Ascending aorta (tissue), 2 donors: ENCODE measurements at regions not wholly inside any gene's neighbourhood (a gene's known extent, or its start where the extent isn't known, plus 50 kb on each side); places are given as distances from the start of the nearest gene placed in this dataset.

Experiments
- DNase-seq, 2 donors: peaks; one replicate each; pipeline ENCODE4 v3.0.0-alpha.2; 2019; ENCODE audit warnings: low spot score in 2 of 2
- H3K27ac ChIP-seq, 2 donors: fragments of 200-600 bp; sonication (generic); one replicate each; pipeline ENCODE4 v1.5.1; 2016 to 2017; ENCODE audit warnings: mild to moderate bottlenecking in 1 of 2
- H3K27me3 ChIP-seq: fragments of 200-600 bp; sonication (generic); one replicate; pipeline ENCODE4 v1.5.1; 2017
- H3K36me3 ChIP-seq, 2 donors: fragments of 200-600 bp; sonication (generic); one replicate each; pipeline ENCODE4 v1.5.1; 2016
- H3K4me1 ChIP-seq, 2 donors: fragments of 200-600 bp; sonication (generic); one replicate each; pipeline ENCODE4 v1.5.1; 2016 to 2017; ENCODE audit warnings: mild to moderate bottlenecking in 1 of 2
- H3K4me3 ChIP-seq, 2 donors: fragments of 200-600 bp; sonication (generic); one replicate each; pipeline ENCODE4 v1.5.1; 2016 to 2017; ENCODE audit warnings: mild to moderate bottlenecking in 1 of 2
- H3K9me3 ChIP-seq, 2 donors: fragments of 200-600 bp; sonication (generic); one replicate each; pipeline ENCODE4 v1.5.1; 2016
- CTCF ChIP-seq, 3 experiments: fragments of 200-600 bp in 2 of 3; fragments of 450-650 bp in 1 of 3; sonication (generic) in 2 of 3; IDR thresholded peaks; one replicate each; pipeline ENCODE4 v1.5.1; 2016 to 2019; ENCODE audit warnings: antibody characterized with exemption in 3 of 3, mild to moderate bottlenecking in 1 of 3, moderate library complexity in 1 of 3
- intact Hi-C: fragments of 100-400 bp; cut with DNase I; formaldehyde crosslinking; loops from one replicate; pipeline ENCODE4 v1.15.1; 2023

- Histone ChIP-seq H3K4me3 (no peak overlapping the region), H3K4me1 (peaks cover 6 to 18% of the 10 kb centered on the region in 2 donors), H3K27ac (peak overlapping the region; percentile 84 to 90), H3K36me3 (no peaks in the 10 kb centered on the region), H3K27me3 (no peaks in the 10 kb centered on the region), H3K9me3 (no peaks in the 10 kb centered on the region)
- intact Hi-C loops: loop anchor here (2.0 to 5.0 kb wide), 5 partner anchors 34 to 114 kb away; no protein-coding TSS in a partner anchor
- no peak for TF ChIP-seq CTCF (IDR thresholded peaks at IDR 0.05)
- no peak for DNase-seq
Measured at GRCh38 chr6:11318835-11319813, 86.7 kb upstream of the NEDD9 start.

GRCh38 chr6:11317885-11318771, 85.7 kb upstream of the NEDD9 start:
- peak; percentile 56 to 93 for DNase-seq
- Histone ChIP-seq H3K4me3 (no peak overlapping the region), H3K9me3 (no peaks in the 10 kb centered on the region), H3K4me1 (peaks cover 6 to 18% of the 10 kb centered on the region in 2 donors), H3K27me3 (no peaks in the 10 kb centered on the region), H3K27ac (peak overlapping the region; percentile 84 to 90), H3K36me3 (no peaks in the 10 kb centered on the region)
- TF ChIP-seq CTCF (IDR thresholded peaks at IDR 0.05): no peak
- intact Hi-C loops: loop anchor here (1.0 to 5.0 kb wide), 7 partner anchors 35 to 177 kb away; partner anchors contain the start of gene NEDD9

- DNase-seq: no peak
- no peaks in the 10 kb centered on the region for H3K36me3 ChIP-seq
- peaks cover 6 to 18% of the 10 kb centered on the region in 2 donors for H3K4me1 ChIP-seq
- H3K27ac ChIP-seq: peak overlapping the region in 1 of 2 donors; percentile 43
- no peaks in the 10 kb centered on the region for H3K27me3 ChIP-seq
- TF ChIP-seq CTCF (IDR thresholded peaks at IDR 0.05): no peak
- intact Hi-C loops: loop anchor here (2.0 to 5.0 kb wide), 4 partner anchors 39 to 96 kb away; partner anchors contain the start of gene NEDD9
- H3K4me3 ChIP-seq: no peak overlapping the region
- H3K9me3 ChIP-seq: no peaks in the 10 kb centered on the region
Measured at GRCh38 chr6:11315743-11316437, 83.4 kb upstream of the NEDD9 start.

- Histone ChIP-seq H3K4me3 (no peak overlapping the region), H3K36me3 (no peaks in the 10 kb centered on the region), H3K27me3 (no peaks in the 10 kb centered on the region), H3K4me1 (peaks cover 0 to 10% of the 10 kb centered on the region in 2 donors), H3K27ac (no peak overlapping the region), H3K9me3 (no peaks in the 10 kb centered on the region)
- intact Hi-C loops: no loop called here
- no peak for DNase-seq
- TF ChIP-seq CTCF (IDR thresholded peaks at IDR 0.05): no peak
Measured at GRCh38 chr6:11313207-11313606, 80.7 kb upstream of the NEDD9 start.

- intact Hi-C loops: no loop called here
- Histone ChIP-seq H3K27ac (no peak overlapping the region), H3K4me3 (no peak overlapping the region), H3K9me3 (no peaks in the 10 kb centered on the region), H3K36me3 (no peaks in the 10 kb centered on the region), H3K27me3 (no peaks in the 10 kb centered on the region), H3K4me1 (peaks cover 0 to 4% of the 10 kb centered on the region in 2 donors)
- no peak for TF ChIP-seq CTCF (IDR thresholded peaks at IDR 0.05)
- DNase-seq: no peak
Measured at GRCh38 chr6:11311970-11312369, 79.5 kb upstream of the NEDD9 start.
